A549 (cell line): ENCODE measurements at regions not wholly inside any gene's neighbourhood (a gene's known extent, or its start where the extent isn't known, plus 50 kb on each side); places are given as distances from the start of the nearest gene placed in this dataset.

Experiments
- ATAC-seq, 2 experiments: fragments of 200-7000 bp in 1 of 2; fragments of >200 bp in 1 of 2; cut with Nextera tagmentation in 1 of 2; cut with Tn5 transposase in 1 of 2; 3 replicates each; pipeline versions ENCODE4 v1.8.0 to v1.9.1; 2018 to 2020; ENCODE audit warnings: mild to moderate bottlenecking in 1 of 2, moderate library complexity in 1 of 2
- CTCF ChIA-PET: fragments of 300-600 bp; sonication (Branson Sonifier 250); formaldehyde crosslinking; extraction: SDS; loops from one replicate; lab custom pipeline; 2021; ENCODE audit warnings: antibody characterized with exemption, inconsistent platforms; lab: Yijun Ruan, JAX
- POLR2A ChIA-PET: fragments of 350-600 bp; formaldehyde crosslinking; extraction: SDS; loops from one replicate; lab custom pipeline; 2021; ENCODE audit warnings: antibody characterized with exemption, inconsistent platforms; lab: Yijun Ruan, JAX
- DNase-seq, 2 experiments: peaks; one replicate each; pipeline versions ENCODE4 v3.0.0 to v3.0.0-alpha.2; 2011 to 2016; ENCODE audit warnings: low read depth in 1 of 2, low spot score in 1 of 2
- FAIRE-seq: peaks from 2 replicates; lab custom pipeline; 2011; peaks lifted over from hg19 to GRCh38; lab: Jason Lieb, UNC
- H3K27ac ChIP-seq, 2 experiments: fragments of >200 bp; sonication (Bioruptor Twin); formaldehyde crosslinking; 3 replicates each; pipeline ENCODE4 v1.5.1; 2016 to 2017
- H3K4me1 ChIP-seq: fragments of >200 bp; sonication (Bioruptor Twin); formaldehyde crosslinking; 3 replicates; pipeline ENCODE4 v1.6.1; 2016
- H3K4me2 ChIP-seq: fragments of >200 bp; sonication (Bioruptor Twin); formaldehyde crosslinking; 3 replicates; pipeline ENCODE4 v1.6.1; 2016
- H3K4me3 ChIP-seq: fragments of >200 bp; sonication (Bioruptor Twin); formaldehyde crosslinking; 3 replicates; pipeline ENCODE4 v1.5.1; 2016
- H3K9me3 ChIP-seq: fragments of >200 bp; sonication (Bioruptor Twin); formaldehyde crosslinking; 3 replicates; pipeline ENCODE4 v1.6.1; 2016
- BHLHE40 ChIP-seq: IDR thresholded peaks from 2 replicates; pipeline ENCODE4 v1.6.1; 2012; ENCODE audit warnings: low read depth, low read length, inconsistent platforms
- CHD2 ChIP-seq: fragments of 150-350 bp; IDR thresholded peaks from 2 replicates; pipeline ENCODE4 v1.6.1; 2014; ENCODE audit warnings: low read length; ENCODE audit not compliant: partially characterized antibody
- CHD4 ChIP-seq: fragments of 200-600 bp; sonication (generic); IDR thresholded peaks from 2 replicates; pipeline ENCODE4 v1.6.1; 2016; ENCODE audit warnings: antibody characterized with exemption, mild to moderate bottlenecking, borderline replicate concordance
- EHF ChIP-seq: fragments of 250-450 bp; sonication (Bioruptor Pico); IDR thresholded peaks from 2 replicates; pipeline ENCODE4 v1.5.0; 2020; ENCODE audit warnings: mild to moderate bottlenecking
- EHMT2 ChIP-seq: fragments of 200-600 bp; sonication (generic); IDR thresholded peaks from 2 replicates; pipeline ENCODE4 v1.6.1; 2016; ENCODE audit warnings: antibody characterized with exemption, low read depth, mild to moderate bottlenecking, moderate library complexity
- FOSB ChIP-seq: fragments of 250-450 bp; sonication (Bioruptor Pico); IDR thresholded peaks from 2 replicates; pipeline ENCODE4 v1.5.0; 2020; ENCODE audit warnings: mild to moderate bottlenecking, moderate library complexity
- FOXS1 ChIP-seq: fragments of 250-450 bp; sonication (Bioruptor Pico); IDR thresholded peaks from 2 replicates; pipeline ENCODE4 v1.5.0; 2020; ENCODE audit warnings: mild to moderate bottlenecking, moderate library complexity
- GATA3 ChIP-seq: IDR thresholded peaks from 2 replicates; pipeline ENCODE4 v1.6.1; 2012; ENCODE audit warnings: borderline replicate concordance
- HDAC2 ChIP-seq: fragments of 200-600 bp; sonication (generic); IDR thresholded peaks from 2 replicates; pipeline ENCODE4 v1.6.1; 2016
- JUN ChIP-seq, 2 experiments: fragments of >200 bp; sonication (Bioruptor Twin); formaldehyde crosslinking; IDR thresholded peaks; 2 replicates in 1 of 2; 3 replicates in 1 of 2; pipeline ENCODE4 v1.6.1; 2016 to 2017
- MAZ ChIP-seq: fragments of 150-350 bp; IDR thresholded peaks from 2 replicates; pipeline ENCODE4 v1.6.1; 2014; ENCODE audit warnings: antibody characterized with exemption, low read depth, low read length, borderline replicate concordance
- NFE2L2 ChIP-seq: fragments of 150-350 bp; conservative IDR thresholded peaks from 2 replicates; pipeline ENCODE4 v1.6.1; 2014; ENCODE audit warnings: low read length
- NR3C1 ChIP-seq: fragments of >200 bp; sonication (Bioruptor Twin); formaldehyde crosslinking; IDR thresholded peaks from 3 replicates; pipeline ENCODE4 v1.6.1; 2017
- RAD21 ChIP-seq, 2 experiments: fragments of >200 bp in 1 of 2; sonication (Bioruptor Twin) in 1 of 2; formaldehyde crosslinking in 1 of 2; IDR thresholded peaks in 1 of 2; conservative IDR thresholded peaks in 1 of 2; 2 replicates in 1 of 2; 3 replicates in 1 of 2; pipeline ENCODE4 v1.6.1; 2012 to 2018; ENCODE audit warnings: inconsistent platforms in 1 of 2
- RCOR1 ChIP-seq: fragments of 150-350 bp; IDR thresholded peaks from 2 replicates; pipeline ENCODE4 v1.6.1; 2014; ENCODE audit warnings: antibody characterized with exemption, low read length, low read depth
- SREBF2 ChIP-seq: fragments of 450-650 bp; IDR thresholded peaks from 2 replicates; pipeline ENCODE4 v1.6.1; 2014; ENCODE audit warnings: mild to moderate bottlenecking, moderate library complexity
- TFCP2L1 ChIP-seq: fragments of 250-450 bp; sonication (Bioruptor Pico); IDR thresholded peaks from 2 replicates; pipeline ENCODE4 v1.5.0; 2021; ENCODE audit warnings: mild to moderate bottlenecking
- ZNF302 ChIP-seq: fragments of 250-450 bp; sonication (Bioruptor Pico); IDR thresholded peaks from 2 replicates; pipeline ENCODE4 v1.9.0; 2021; ENCODE audit warnings: inconsistent platforms, mild to moderate bottlenecking, moderate library complexity
- WGBS: methylation state at CpG from one replicate; pipeline ENCODE4 v1.1.6; 2017; ENCODE audit errors: missing lambda C conversion rate; 5-methylcytosine and 5-hydroxymethylcytosine counted together
- TF ChIP-seq, protein P1 (sequence below): IDR thresholded peaks from 2 replicates; pipeline ENCODE4 v1.6.1; 2012; ENCODE audit warnings: low read depth, borderline replicate concordance
- TF ChIP-seq, protein P2 (sequence below): fragments of >200 bp; sonication (Bioruptor Twin); formaldehyde crosslinking; IDR thresholded peaks from 2 replicates; pipeline ENCODE4 v1.6.1; 2016
- TF ChIP-seq, protein P3 (sequence below): fragments of >200 bp; sonication (Bioruptor Twin); formaldehyde crosslinking; IDR thresholded peaks from 3 replicates; pipeline ENCODE4 v1.5.1; 2016

DNA sequence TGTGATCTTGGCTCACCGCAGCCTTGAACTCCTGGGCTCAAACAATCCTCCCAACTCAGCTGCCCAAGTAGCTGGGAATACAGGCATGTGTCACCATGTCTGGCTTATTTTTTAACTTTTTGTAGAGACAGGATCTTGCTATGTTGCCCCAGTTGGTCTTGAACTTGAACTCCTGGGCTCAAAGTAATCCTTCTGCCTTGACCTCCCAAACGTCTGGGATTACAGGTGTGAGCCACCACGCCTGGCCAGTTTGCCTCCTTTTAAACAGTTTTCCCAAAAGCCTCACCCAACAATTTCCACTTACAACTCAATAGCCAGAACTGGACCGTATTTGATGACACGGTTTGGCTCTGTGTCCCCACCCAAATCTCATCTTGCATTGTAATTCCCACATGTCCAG, 85.4 kb upstream of the FOXN2 start:
- Histone ChIP-seq H3K4me3 (no peak overlapping the region), H3K4me1 (no peaks in the 10 kb centered on the region), H3K27ac (no peak overlapping the region), H3K4me2 (no peak overlapping the region), H3K9me3 (no peaks in the 10 kb centered on the region)
- ChIA-PET CTCF (interaction anchor here (0.6 kb wide), 1 partner anchor 266 kb away, joined by 4 read pairs; no protein-coding TSS in a partner anchor), POLR2A (no interaction called here)
- TF ChIP-seq HDAC2 (no peak), NFE2L2 (no peak)
- WGBS: 68% methylated on average over 5 of the region's 5 CpGs
- FAIRE-seq: no peak
- ATAC-seq: no peak
- DNase-seq: no peak

DNA sequence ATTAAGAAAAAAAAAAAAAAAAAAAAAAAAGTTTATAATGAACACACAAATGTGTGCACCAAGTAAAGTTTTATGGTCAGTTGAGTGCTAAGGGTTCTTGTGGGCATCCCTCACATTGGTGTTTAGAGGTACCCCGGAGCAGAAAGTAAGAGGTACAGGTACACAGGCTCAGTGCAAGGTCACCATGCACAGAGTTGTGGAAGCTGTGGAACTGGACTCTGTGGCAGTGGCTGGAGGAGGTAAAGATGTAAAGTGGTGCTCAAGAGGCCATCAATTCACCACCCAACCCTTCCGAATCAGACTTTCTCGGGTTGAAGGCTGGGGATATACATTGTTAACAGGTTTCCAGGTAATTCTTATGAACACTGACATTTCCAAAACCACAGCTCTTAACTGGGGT, 83.6 kb upstream of the FOXN2 start:
- Histone ChIP-seq H3K27ac (no peak overlapping the region), H3K4me3 (no peak overlapping the region), H3K4me1 (no peaks in the 10 kb centered on the region), H3K9me3 (no peaks in the 10 kb centered on the region), H3K4me2 (no peak overlapping the region)
- POLR2A ChIA-PET: no interaction called here
- no peak for ATAC-seq
- TF ChIP-seq CHD2 (no peak), EHF (no peak), RAD21 (conservative IDR thresholded peaks at IDR 0.05 in 1 of 2, IDR thresholded peaks at IDR 0.05 in 1 of 2) (no peak), TFCP2L1 (CRISPR knock-in tag) (no peak), FOXS1 (CRISPR knock-in tag) (no peak), RCOR1 (no peak), SREBF2 (no peak), GATA3 (no peak), NR3C1 (no peak), JUN (IDR thresholded peaks at IDR 0.05) (no peak), ZNF302 (CRISPR knock-in tag) (no peak), HDAC2 (no peak)
- TF ChIP-seq, protein P1, sequence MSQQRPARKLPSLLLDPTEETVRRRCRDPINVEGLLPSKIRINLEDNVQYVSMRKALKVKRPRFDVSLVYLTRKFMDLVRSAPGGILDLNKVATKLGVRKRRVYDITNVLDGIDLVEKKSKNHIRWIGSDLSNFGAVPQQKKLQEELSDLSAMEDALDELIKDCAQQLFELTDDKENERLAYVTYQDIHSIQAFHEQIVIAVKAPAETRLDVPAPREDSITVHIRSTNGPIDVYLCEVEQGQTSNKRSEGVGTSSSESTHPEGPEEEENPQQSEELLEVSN: no peak
- TF ChIP-seq, protein P2, sequence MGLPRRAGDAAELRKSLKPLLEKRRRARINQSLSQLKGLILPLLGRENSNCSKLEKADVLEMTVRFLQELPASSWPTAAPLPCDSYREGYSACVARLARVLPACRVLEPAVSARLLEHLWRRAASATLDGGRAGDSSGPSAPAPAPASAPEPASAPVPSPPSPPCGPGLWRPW: no peak
- TF ChIP-seq, protein P3, sequence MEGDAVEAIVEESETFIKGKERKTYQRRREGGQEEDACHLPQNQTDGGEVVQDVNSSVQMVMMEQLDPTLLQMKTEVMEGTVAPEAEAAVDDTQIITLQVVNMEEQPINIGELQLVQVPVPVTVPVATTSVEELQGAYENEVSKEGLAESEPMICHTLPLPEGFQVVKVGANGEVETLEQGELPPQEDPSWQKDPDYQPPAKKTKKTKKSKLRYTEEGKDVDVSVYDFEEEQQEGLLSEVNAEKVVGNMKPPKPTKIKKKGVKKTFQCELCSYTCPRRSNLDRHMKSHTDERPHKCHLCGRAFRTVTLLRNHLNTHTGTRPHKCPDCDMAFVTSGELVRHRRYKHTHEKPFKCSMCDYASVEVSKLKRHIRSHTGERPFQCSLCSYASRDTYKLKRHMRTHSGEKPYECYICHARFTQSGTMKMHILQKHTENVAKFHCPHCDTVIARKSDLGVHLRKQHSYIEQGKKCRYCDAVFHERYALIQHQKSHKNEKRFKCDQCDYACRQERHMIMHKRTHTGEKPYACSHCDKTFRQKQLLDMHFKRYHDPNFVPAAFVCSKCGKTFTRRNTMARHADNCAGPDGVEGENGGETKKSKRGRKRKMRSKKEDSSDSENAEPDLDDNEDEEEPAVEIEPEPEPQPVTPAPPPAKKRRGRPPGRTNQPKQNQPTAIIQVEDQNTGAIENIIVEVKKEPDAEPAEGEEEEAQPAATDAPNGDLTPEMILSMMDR: no peak
- 61% methylated on average over 3 of the region's 3 CpGs for WGBS
- CTCF ChIA-PET: interaction anchor here (0.6 to 1.0 kb wide), 2 partner anchors 12 to 25 kb away, joined by 3 read pairs; no protein-coding TSS in a partner anchor
- DNase-seq: no peak
- FAIRE-seq: no peak

DNA sequence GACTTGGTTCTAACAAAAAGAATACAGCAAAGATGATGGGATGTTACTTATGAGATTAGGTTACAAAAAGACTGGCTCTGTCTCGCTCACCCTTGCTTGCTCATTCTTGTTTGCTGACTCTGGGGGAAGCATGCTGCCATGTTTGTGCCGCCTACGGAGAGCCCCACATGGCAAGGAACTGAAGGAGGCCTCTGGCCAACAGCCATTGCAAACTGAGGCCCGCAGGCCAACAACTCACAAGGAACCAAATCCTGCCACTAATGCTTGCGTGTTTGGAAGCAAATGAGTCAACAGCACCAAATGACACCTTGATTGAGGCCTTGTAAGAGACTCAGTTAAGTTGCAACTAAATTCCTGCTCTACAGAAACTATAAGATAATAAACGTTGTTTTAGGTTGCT, 82.1 kb upstream of the FOXN2 start:
- CTCF ChIA-PET: no interaction called here
- ATAC-seq: no peak
- Histone ChIP-seq H3K4me1 (no peaks in the 10 kb centered on the region), H3K27ac (no peak overlapping the region), H3K4me3 (no peak overlapping the region), H3K9me3 (no peaks in the 10 kb centered on the region), H3K4me2 (no peak overlapping the region)
- POLR2A ChIA-PET: no interaction called here
- no peak for DNase-seq
- TF ChIP-seq, protein P2: no peak
- TF ChIP-seq FOSB (CRISPR knock-in tag) (no peak), MAZ (no peak), CHD4 (no peak), BHLHE40 (no peak), SREBF2 (no peak), NR3C1 (no peak), EHMT2 (no peak), TFCP2L1 (CRISPR knock-in tag) (no peak)
- no peak for FAIRE-seq
- 78% methylated on average over 6 of the region's 6 CpGs for WGBS
